ENCODE measurements at regions not wholly inside any gene's neighbourhood (a gene's known extent, or its start where the extent isn't known, plus 50 kb on each side); places are given as distances from the start of the nearest gene placed in this dataset.

DNA sequence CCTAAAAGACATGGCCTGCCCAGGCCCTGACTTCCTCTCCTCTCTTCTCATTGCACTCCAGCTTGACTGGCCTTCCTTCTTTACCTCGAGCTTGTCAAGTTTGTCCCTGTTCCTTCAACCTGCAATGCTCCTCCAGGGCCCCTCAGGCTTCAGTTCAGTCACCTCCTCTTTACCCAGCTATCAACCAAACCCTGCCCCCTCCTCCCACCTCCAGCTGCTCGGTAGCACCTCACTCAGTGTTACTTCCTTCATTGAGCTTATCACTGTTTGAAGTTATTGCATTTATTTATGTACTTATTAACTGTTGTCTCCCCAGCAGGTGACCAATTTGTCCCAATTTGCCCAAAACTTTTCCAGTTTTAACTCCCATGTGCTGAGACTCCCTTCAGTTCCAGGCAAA, 95.8 kb upstream of the UBE2E1 start:
- Histone ChIP-seq H3K27me3 (ENCODE audit: control insufficient read depth in 1 of 2, insufficient read depth in 2 of 2, low read length in 1 of 2) (no peaks in the 10 kb centered on the region), H3K9me3 (ENCODE audit: control insufficient read depth, low read length) (no peaks in the 10 kb centered on the region), H3K36me3 (ENCODE audit: control insufficient read depth in 1 of 2, insufficient read depth in 2 of 2, low read length in 1 of 2) (no peaks in the 10 kb centered on the region), H3K4me3 (ENCODE audit: low read length in 2 of 2) (no peak overlapping the region), H3K27ac (ENCODE audit: low read depth in 1 of 2, low read length in 2 of 2) (no peak overlapping the region), H3K4me1 (ENCODE audit: control insufficient read depth in 1 of 2, insufficient read depth in 2 of 2, low read length in 2 of 2) (peaks cover 0 to 4% of the 10 kb centered on the region in 2 donors)
- DNase-seq (no peak), ATAC-seq (ENCODE audit: low FRiP score) (no peak)
- WGBS, 2 donors: 65 to 85% methylated on average over 2 of the region's 2 CpGs
- intact Hi-C loops (cut with DNase I): no loop called here

DNA sequence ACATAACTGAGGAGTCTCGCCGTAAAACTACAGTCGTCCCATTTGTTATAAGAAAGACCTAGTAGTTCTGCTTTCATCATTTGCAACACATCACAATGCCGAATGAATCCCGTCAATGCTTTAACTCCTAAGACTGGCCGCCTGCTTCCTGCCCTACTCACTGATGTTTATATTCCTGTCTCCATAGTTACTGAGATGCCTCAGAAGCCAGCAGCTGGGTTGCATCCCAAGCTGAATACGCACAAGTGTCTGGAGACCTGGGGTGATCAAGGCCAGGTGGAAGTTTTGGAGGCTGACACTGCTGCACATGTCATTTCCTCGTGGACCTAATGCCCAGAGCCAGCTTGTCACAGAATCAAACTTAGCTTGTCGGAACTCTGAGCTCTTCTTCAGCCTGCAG, 95.2 kb upstream of the UBE2E1 start:
- Histone ChIP-seq H3K9me3 (ENCODE audit: control insufficient read depth, low read length) (peaks cover 3% of the 10 kb centered on the region), H3K4me1 (ENCODE audit: control insufficient read depth in 1 of 2, insufficient read depth in 2 of 2, low read length in 2 of 2) (peaks cover 0 to 4% of the 10 kb centered on the region in 2 donors), H3K27me3 (ENCODE audit: control insufficient read depth in 1 of 2, insufficient read depth in 2 of 2, low read length in 1 of 2) (no peaks in the 10 kb centered on the region), H3K4me3 (ENCODE audit: low read length in 2 of 2) (no peak overlapping the region), H3K36me3 (ENCODE audit: control insufficient read depth in 1 of 2, insufficient read depth in 2 of 2, low read length in 1 of 2) (no peaks in the 10 kb centered on the region), H3K27ac (ENCODE audit: low read depth in 1 of 2, low read length in 2 of 2) (no peak overlapping the region)
- 70 to 74% methylated on average over 9 of the region's 9 CpGs for WGBS, 2 donors
- no peak for DNase-seq
- no peak for ATAC-seq (ENCODE audit: low FRiP score)
- intact Hi-C loops (cut with DNase I): no loop called here

GRCh38 chr3:23711916-23712494, 93.8 kb upstream of the UBE2E1 start:
- ATAC-seq (ENCODE audit: low FRiP score) (peak; percentile 40), DNase-seq (no peak)
- peaks cover 0 to 4% of the 10 kb centered on the region in 2 donors for H3K4me1 ChIP-seq (ENCODE audit: control insufficient read depth in 1 of 2, insufficient read depth in 2 of 2, low read length in 2 of 2)
- H3K4me3 ChIP-seq (ENCODE audit: low read length in 2 of 2): no peak overlapping the region
- WGBS, 2 donors: 92 to 94% methylated on average over 10 of the region's 10 CpGs
- H3K9me3 ChIP-seq (ENCODE audit: control insufficient read depth, low read length): peaks cover 3% of the 10 kb centered on the region
- H3K27me3 ChIP-seq (ENCODE audit: control insufficient read depth in 1 of 2, insufficient read depth in 2 of 2, low read length in 1 of 2): no peaks in the 10 kb centered on the region
- no peak overlapping the region for H3K27ac ChIP-seq (ENCODE audit: low read depth in 1 of 2, low read length in 2 of 2)
- intact Hi-C loops (cut with DNase I): no loop called here
- H3K36me3 ChIP-seq (ENCODE audit: control insufficient read depth in 1 of 2, insufficient read depth in 2 of 2, low read length in 1 of 2): no peaks in the 10 kb centered on the region

DNA sequence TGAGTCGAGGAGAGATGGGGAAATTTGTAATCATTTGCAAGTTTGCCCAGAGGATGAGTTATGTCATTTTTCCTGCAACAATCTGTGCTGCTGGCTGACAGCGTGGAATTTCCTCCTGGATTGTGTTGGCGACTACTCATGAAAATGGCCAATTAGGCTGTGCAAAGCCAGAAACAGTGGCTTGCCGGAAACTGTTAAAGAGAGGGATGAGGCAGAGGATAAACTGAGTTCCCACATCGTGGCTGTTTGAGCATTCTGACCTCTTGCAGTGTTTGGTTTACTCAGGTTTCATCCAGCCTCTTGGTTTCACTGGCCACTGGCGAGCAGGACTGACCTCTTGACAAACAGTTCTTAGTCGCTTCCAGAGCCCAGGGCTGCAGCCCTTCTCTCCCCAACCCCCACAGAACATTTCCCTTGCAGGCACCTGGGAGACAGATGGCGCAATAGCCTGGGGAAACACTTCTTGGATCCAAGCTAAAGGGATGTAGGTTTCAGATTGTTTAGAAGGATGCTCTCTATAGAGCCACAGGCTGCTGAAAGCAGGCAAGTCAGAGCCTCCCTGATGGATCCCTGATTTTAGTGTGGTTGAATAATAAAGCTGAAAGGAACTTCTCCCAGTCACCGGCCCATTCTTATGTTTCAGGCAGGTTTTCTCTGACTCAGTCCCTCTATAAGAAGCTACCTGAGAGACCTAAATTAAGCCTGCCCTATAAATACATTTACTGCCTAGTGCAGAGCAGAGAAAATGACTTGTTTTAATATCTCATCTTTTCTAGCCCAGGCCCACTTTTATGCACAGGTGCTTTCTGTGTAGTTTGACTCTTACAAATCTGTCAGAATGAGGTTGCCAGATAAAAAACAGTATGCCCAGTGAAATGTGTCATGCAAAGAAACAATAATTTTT, 92.8 kb upstream of the UBE2E1 start:
- H3K4me1 ChIP-seq (ENCODE audit: control insufficient read depth in 1 of 2, insufficient read depth in 2 of 2, low read length in 2 of 2): peaks cover 0 to 4% of the 10 kb centered on the region in 2 donors
- intact Hi-C loops (cut with DNase I): no loop called here
- WGBS, 2 donors: 14 to 18% methylated on average over 9 of the region's 9 CpGs
- H3K9me3 ChIP-seq (ENCODE audit: control insufficient read depth, low read length): peaks cover 3% of the 10 kb centered on the region
- peak; percentile 76 for ATAC-seq (ENCODE audit: low FRiP score)
- no peak overlapping the region for H3K27ac ChIP-seq (ENCODE audit: low read depth in 1 of 2, low read length in 2 of 2)
- no peaks in the 10 kb centered on the region for H3K27me3 ChIP-seq (ENCODE audit: control insufficient read depth in 1 of 2, insufficient read depth in 2 of 2, low read length in 1 of 2)
- H3K4me3 ChIP-seq (ENCODE audit: low read length in 2 of 2): no peak overlapping the region
- DNase-seq: peak in 1 of 2 donors; percentile 56
- H3K36me3 ChIP-seq (ENCODE audit: control insufficient read depth in 1 of 2, insufficient read depth in 2 of 2, low read length in 1 of 2): no peaks in the 10 kb centered on the region

DNA sequence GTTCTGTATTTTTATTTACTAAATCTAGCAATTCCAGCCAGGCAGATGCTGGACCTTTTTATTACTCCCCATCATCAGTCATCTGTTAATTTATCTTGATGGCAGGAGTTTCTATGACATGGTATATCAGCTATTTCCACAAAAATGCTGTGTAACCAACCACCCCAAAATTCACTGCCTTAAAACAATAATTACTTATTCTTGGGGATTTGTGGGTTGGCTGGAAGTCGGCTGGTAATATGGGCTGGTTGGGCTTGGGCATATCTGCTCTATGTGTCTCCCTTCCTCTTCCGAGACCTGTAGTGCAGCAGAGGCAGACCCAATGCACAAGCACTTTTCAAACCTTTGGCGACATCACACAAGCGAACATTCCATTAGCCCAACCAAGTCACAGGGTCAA, 92.1 kb upstream of the UBE2E1 start:
- no peak for DNase-seq
- 78 to 80% methylated on average over 4 of the region's 4 CpGs for WGBS, 2 donors
- H3K4me3 ChIP-seq (ENCODE audit: low read length in 2 of 2): no peak overlapping the region
- H3K4me1 ChIP-seq (ENCODE audit: control insufficient read depth in 1 of 2, insufficient read depth in 2 of 2, low read length in 2 of 2): peaks cover 0 to 4% of the 10 kb centered on the region in 2 donors
- H3K27ac ChIP-seq (ENCODE audit: low read depth in 1 of 2, low read length in 2 of 2): no peak overlapping the region
- intact Hi-C loops (cut with DNase I): no loop called here
- H3K36me3 ChIP-seq (ENCODE audit: control insufficient read depth in 1 of 2, insufficient read depth in 2 of 2, low read length in 1 of 2): no peaks in the 10 kb centered on the region
- peaks cover 3% of the 10 kb centered on the region for H3K9me3 ChIP-seq (ENCODE audit: control insufficient read depth, low read length)
- no peaks in the 10 kb centered on the region for H3K27me3 ChIP-seq (ENCODE audit: control insufficient read depth in 1 of 2, insufficient read depth in 2 of 2, low read length in 1 of 2)
- ATAC-seq (ENCODE audit: low FRiP score): no peak

- Histone ChIP-seq H3K9me3 (ENCODE audit: control insufficient read depth, low read length) (peaks cover 3% of the 10 kb centered on the region), H3K4me1 (ENCODE audit: control insufficient read depth in 1 of 2, insufficient read depth in 2 of 2, low read length in 2 of 2) (no peaks in the 10 kb centered on the region), H3K27ac (ENCODE audit: low read depth in 1 of 2, low read length in 2 of 2) (no peak overlapping the region), H3K36me3 (ENCODE audit: control insufficient read depth in 1 of 2, insufficient read depth in 2 of 2, low read length in 1 of 2) (no peaks in the 10 kb centered on the region), H3K27me3 (ENCODE audit: control insufficient read depth in 1 of 2, insufficient read depth in 2 of 2, low read length in 1 of 2) (no peaks in the 10 kb centered on the region), H3K4me3 (ENCODE audit: low read length in 2 of 2) (no peak overlapping the region)
- intact Hi-C loops (cut with DNase I): no loop called here
- 92 to 96% methylated on average over 2 of the region's 2 CpGs for WGBS, 2 donors
- ATAC-seq (ENCODE audit: low FRiP score): no peak
- no peak for DNase-seq
Measured at GRCh38 chr3:23720059-23720458, 85.7 kb upstream of the UBE2E1 start.

DNA sequence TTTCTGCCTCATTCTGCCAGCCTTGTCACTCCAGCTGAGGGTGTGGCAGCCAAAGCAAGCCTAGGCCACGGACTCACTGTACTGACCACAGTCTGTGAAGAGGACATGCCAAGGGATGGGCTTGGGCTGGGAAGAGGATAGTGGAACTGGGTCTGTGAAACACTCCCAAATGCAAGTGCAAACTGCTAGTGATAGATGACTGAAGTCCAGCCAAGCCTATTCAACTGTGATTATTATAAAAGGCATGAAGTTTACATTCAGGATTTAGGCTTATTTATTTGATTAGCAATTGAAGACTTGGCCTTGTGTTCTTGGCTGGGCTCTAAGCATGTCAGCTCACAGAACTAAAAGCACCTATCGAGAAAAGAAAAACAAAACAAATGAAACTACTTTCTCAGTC, 84.9 kb upstream of the UBE2E1 start:
- DNase-seq (no peak), ATAC-seq (ENCODE audit: low FRiP score) (no peak)
- H3K4me1 ChIP-seq (ENCODE audit: control insufficient read depth in 1 of 2, insufficient read depth in 2 of 2, low read length in 2 of 2): no peaks in the 10 kb centered on the region
- H3K27me3 ChIP-seq (ENCODE audit: control insufficient read depth in 1 of 2, insufficient read depth in 2 of 2, low read length in 1 of 2): no peaks in the 10 kb centered on the region
- no peak overlapping the region for H3K4me3 ChIP-seq (ENCODE audit: low read length in 2 of 2)
- intact Hi-C loops (cut with DNase I): no loop called here
- no peaks in the 10 kb centered on the region for H3K9me3 ChIP-seq (ENCODE audit: control insufficient read depth, low read length)
- WGBS, 2 donors: 43 to 85% methylated on average over 2 of the region's 2 CpGs
- no peaks in the 10 kb centered on the region for H3K36me3 ChIP-seq (ENCODE audit: control insufficient read depth in 1 of 2, insufficient read depth in 2 of 2, low read length in 1 of 2)
- H3K27ac ChIP-seq (ENCODE audit: low read depth in 1 of 2, low read length in 2 of 2): no peak overlapping the region

- ATAC-seq (ENCODE audit: low FRiP score) (no peak), DNase-seq (no peak)
- Histone ChIP-seq H3K4me3 (ENCODE audit: low read length in 2 of 2) (no peak overlapping the region), H3K9me3 (ENCODE audit: control insufficient read depth, low read length) (no peaks in the 10 kb centered on the region), H3K4me1 (ENCODE audit: control insufficient read depth in 1 of 2, insufficient read depth in 2 of 2, low read length in 2 of 2) (no peaks in the 10 kb centered on the region), H3K27me3 (ENCODE audit: control insufficient read depth in 1 of 2, insufficient read depth in 2 of 2, low read length in 1 of 2) (no peaks in the 10 kb centered on the region), H3K27ac (ENCODE audit: low read depth in 1 of 2, low read length in 2 of 2) (no peak overlapping the region), H3K36me3 (ENCODE audit: control insufficient read depth in 1 of 2, insufficient read depth in 2 of 2, low read length in 1 of 2) (no peaks in the 10 kb centered on the region)
- intact Hi-C loops (cut with DNase I): no loop called here
- WGBS, 2 donors: 93% methylated on average over 5 of the region's 5 CpGs
Measured at GRCh38 chr3:23723141-23723540, 82.6 kb upstream of the UBE2E1 start.

DNA sequence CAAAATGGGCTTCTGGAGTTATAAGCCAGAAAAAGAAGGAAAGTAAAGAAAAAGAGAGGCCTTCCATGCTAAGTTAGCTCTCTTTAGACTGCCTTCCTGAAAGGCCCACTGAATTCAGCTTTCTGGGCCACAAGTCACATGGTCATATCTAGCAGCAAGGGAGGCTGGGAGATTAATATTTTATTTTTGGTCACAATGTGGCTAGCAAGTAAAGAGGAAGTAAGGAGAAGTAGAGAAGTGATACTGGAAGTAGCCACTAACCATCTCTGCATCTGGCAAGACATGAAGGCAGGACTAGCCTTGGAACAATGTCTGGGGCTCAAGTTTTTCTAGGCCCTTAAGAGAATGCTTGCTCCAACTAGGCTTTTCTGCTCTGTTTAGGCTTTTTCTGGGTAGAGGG, 81.8 kb upstream of the UBE2E1 start:
- no peak for DNase-seq
- H3K9me3 ChIP-seq (ENCODE audit: control insufficient read depth, low read length): no peaks in the 10 kb centered on the region
- intact Hi-C loops (cut with DNase I): no loop called here
- H3K36me3 ChIP-seq (ENCODE audit: control insufficient read depth in 1 of 2, insufficient read depth in 2 of 2, low read length in 1 of 2): no peaks in the 10 kb centered on the region
- H3K27ac ChIP-seq (ENCODE audit: low read depth in 1 of 2, low read length in 2 of 2): no peak overlapping the region
- no peak overlapping the region for H3K4me3 ChIP-seq (ENCODE audit: low read length in 2 of 2)
- no peaks in the 10 kb centered on the region for H3K4me1 ChIP-seq (ENCODE audit: control insufficient read depth in 1 of 2, insufficient read depth in 2 of 2, low read length in 2 of 2)
- no peak for ATAC-seq (ENCODE audit: low FRiP score)
- H3K27me3 ChIP-seq (ENCODE audit: control insufficient read depth in 1 of 2, insufficient read depth in 2 of 2, low read length in 1 of 2): no peaks in the 10 kb centered on the region

All from aorta (tissue), 5 donors.